ENCODE measurements at regions not wholly inside any gene's neighbourhood (a gene's known extent, or its start where the extent isn't known, plus 50 kb on each side); places are given as distances from the start of the nearest gene placed in this dataset.

GRCh38 chr14:27727251-27727770 lies 1039.3 kb upstream of the FOXG1 start:
- Histone ChIP-seq H3K4me1 (ENCODE audit: control insufficient read depth, insufficient read depth, low read length) (no peaks in the 10 kb centered on the region), H3K27me3 (ENCODE audit: control insufficient read depth, insufficient read depth, low read length) (no peaks in the 10 kb centered on the region), H2BK15ac (ENCODE audit: low read depth, low read length) (no peak overlapping the region), H2AFZ (replicated peaks; ENCODE audit: low read length, poor library complexity) (no peak overlapping the region), H3K36me3 (ENCODE audit: control insufficient read depth, insufficient read depth, low read length) (no peaks in the 10 kb centered on the region), H4K8ac (ENCODE audit: low read depth in 2 of 2, low read length in 2 of 2) (no peak overlapping the region), H2BK120ac (ENCODE audit: low read depth, low read length) (no peak overlapping the region), H3K79me1 (ENCODE audit: low read depth in 1 of 2, low read length in 2 of 2) (no peaks in the 10 kb centered on the region), H2BK5ac (ENCODE audit: low read depth, low read length, poor library complexity, severe bottlenecking) (no peak overlapping the region), H4K20me1 (ENCODE audit: insufficient read depth, low read length) (no peaks in the 10 kb centered on the region), H3K56ac (ENCODE audit: extremely low read depth, insufficient read depth, low read length) (no peak overlapping the region), H2AK5ac (ENCODE audit: low read depth, low read length) (no peak overlapping the region), H3K9me3 (ENCODE audit: control insufficient read depth, insufficient read depth, low read length) (peaks cover 2% of the 10 kb centered on the region; the same call in 1 of the 2 replicates), H4K5ac (ENCODE audit: low read depth, low read length) (no peak overlapping the region), H3K9me1 (ENCODE audit: insufficient read depth, low read length) (no peaks in the 10 kb centered on the region), H3K27ac (ENCODE audit: insufficient read depth, low read length) (no peak overlapping the region), H3K18ac (ENCODE audit: low read depth, low read length) (no peak overlapping the region), H3K4me3 (ENCODE audit: insufficient read depth, low read depth, low read length) (no peak overlapping the region), H4K91ac (ENCODE audit: insufficient read depth, low read depth, low read length) (no peak overlapping the region), H3K4ac (ENCODE audit: low read depth, low read length) (no peak overlapping the region), H3K4me2 (ENCODE audit: low read depth, low read length) (no peak overlapping the region), H3K14ac (replicated peaks; ENCODE audit: low read depth, low read length) (no peak overlapping the region), H3K9ac (ENCODE audit: low read depth, low read length) (no peak overlapping the region), H3K23ac (ENCODE audit: low read depth, low read length) (no peak overlapping the region), H2AK9ac (replicated peaks; ENCODE audit: low read depth, low read length, poor library complexity) (no peak overlapping the region), H2BK20ac (ENCODE audit: low read depth, low read length) (no peak overlapping the region)
- TF ChIP-seq MAZ (IDR thresholded peaks at IDR 0.05; ENCODE audit: borderline replicate concordance, low read depth, low read length), result no peak
- TF ChIP-seq USF2 (IDR thresholded peaks at IDR 0.05; ENCODE audit: low read depth, low read length), result no peak
- no peak for TF ChIP-seq FOS (IDR thresholded peaks at IDR 0.05; ENCODE audit: low read depth, low read length)
- no peak for TF ChIP-seq RAD21 (IDR thresholded peaks at IDR 0.05; ENCODE audit: low read length)
- no peak for TF ChIP-seq CTCF (conservative IDR thresholded peaks at IDR 0.05; ENCODE audit: low read depth, low read length)
- TF ChIP-seq MAFK (IDR thresholded peaks at IDR 0.05; ENCODE audit: low read depth, low read length), result no peak
- no peak for TF ChIP-seq CHD1 (IDR thresholded peaks at IDR 0.05; ENCODE audit: low read depth, low read length)
- TF ChIP-seq RFX5 (IDR thresholded peaks at IDR 0.05; ENCODE audit: low read depth, low read length), result no peak
- TF ChIP-seq SMC3 (IDR thresholded peaks at IDR 0.05; ENCODE audit: low read depth, low read length), result no peak
- TF ChIP-seq ELK1 (IDR thresholded peaks at IDR 0.05; ENCODE audit: borderline replicate concordance, low read depth, low read length), result no peak
- no peak for TF ChIP-seq BHLHE40 (IDR thresholded peaks at IDR 0.05; ENCODE audit: low read depth, low read length)
- no peak for TF ChIP-seq POLR2A (IDR thresholded peaks at IDR 0.05; ENCODE audit: low read depth, low read length)
- TF ChIP-seq NFE2L2 (IDR thresholded peaks at IDR 0.05; ENCODE audit: low read depth, low read length), result no peak
- TF ChIP-seq RCOR1 (IDR thresholded peaks at IDR 0.05; ENCODE audit: insufficient replicate concordance, low read length), result no peak
- TF ChIP-seq CEBPB (IDR thresholded peaks at IDR 0.05; ENCODE audit: low read depth, low read length), result no peak
- TF ChIP-seq MXI1 (IDR thresholded peaks at IDR 0.05; ENCODE audit: borderline replicate concordance, low read depth, low read length), result no peak
- in situ Hi-C loops (cut with MboI; ENCODE audit: low sequenced_read_pairs) (no loop called here), intact Hi-C loops (cut with micrococcal nuclease) (no loop called here), dilution Hi-C loops (cut with HindIII; ENCODE audit: low sequenced_read_pairs, unreplicated experiment) (no loop called here)
- WGBS, 2 experiments (ENCODE audit: extremely low coverage in 2 of 2, insufficient read length in 1 of 2), result no CpG with 5 or more reads among the region's 2 CpGs
- POLR2A ChIA-PET (ENCODE audit: unreplicated experiment), result no interaction called here
- CTCF ChIA-PET, result no interaction called here
- BruUV-seq (replicated peaks), result no TSS peak
- ATAC-seq (ENCODE audit: low read depth) (no peak), DNase-seq (no peak)

Data from IMR-90 (cell line).